HEK293T (cell line): ENCODE measurements at regions not wholly inside any gene's neighbourhood (a gene's known extent, or its start where the extent isn't known, plus 50 kb on each side); places are given as distances from the start of the nearest gene placed in this dataset.

Experiments used
- CTCF ChIA-PET: fragments of 350-600 bp; formaldehyde crosslinking; extraction: SDS; loops from one replicate; lab custom pipeline; 2021; ENCODE audit warnings: antibody characterized with exemption, inconsistent platforms; lab: Yijun Ruan, JAX
- POLR2A ChIA-PET: fragments of 350-600 bp; formaldehyde crosslinking; extraction: SDS; loops from one replicate; lab custom pipeline; 2020; ENCODE audit warnings: antibody characterized with exemption, inconsistent platforms; lab: Yijun Ruan, JAX
- DNase-seq: peaks from one replicate; pipeline ENCODE4 v3.0.0; 2012; ENCODE audit warnings: mixed read lengths; ENCODE audit errors: extremely low spot score
- ARNT ChIP-seq: fragments of 450-650 bp; IDR thresholded peaks from 2 replicates; pipeline ENCODE4 v1.6.1; 2017; ENCODE audit warnings: mild to moderate bottlenecking
- BHLHE40 ChIP-seq: fragments of 450-650 bp; IDR thresholded peaks from 2 replicates; pipeline ENCODE4 v1.6.1; 2016; ENCODE audit warnings: mild to moderate bottlenecking, moderate library complexity, borderline replicate concordance
- CTBP1 ChIP-seq: fragments of 450-650 bp; IDR thresholded peaks from 2 replicates; pipeline ENCODE4 v1.6.1; 2016; ENCODE audit warnings: borderline replicate concordance
- ELF4 ChIP-seq: fragments of 450-650 bp; IDR thresholded peaks from 2 replicates; pipeline ENCODE4 v1.6.1; 2017; ENCODE audit warnings: antibody characterized with exemption
- FOXA1 ChIP-seq: fragments of 450-650 bp; IDR thresholded peaks from 2 replicates; pipeline ENCODE4 v1.6.1; 2016; ENCODE audit warnings: mild to moderate bottlenecking
- FOXK2 ChIP-seq: fragments of 450-650 bp; IDR thresholded peaks from 2 replicates; pipeline ENCODE4 v1.6.1; 2016; ENCODE audit warnings: mild to moderate bottlenecking
- FOXM1 ChIP-seq: fragments of 450-650 bp; IDR thresholded peaks from 2 replicates; pipeline ENCODE4 v1.6.1; 2017; ENCODE audit warnings: mild to moderate bottlenecking, borderline replicate concordance
- HDGF ChIP-seq: fragments of 450-650 bp; IDR thresholded peaks from 2 replicates; pipeline ENCODE4 v1.6.1; 2017; ENCODE audit warnings: antibody characterized with exemption, borderline replicate concordance
- L3MBTL2 ChIP-seq: fragments of 450-650 bp; conservative IDR thresholded peaks from 2 replicates; pipeline ENCODE4 v1.6.1; 2016; ENCODE audit warnings: mild to moderate bottlenecking
- LEF1 ChIP-seq: fragments of 450-650 bp; IDR thresholded peaks from 2 replicates; pipeline ENCODE4 v1.6.1; 2017; ENCODE audit warnings: mild to moderate bottlenecking, borderline replicate concordance
- NFRKB ChIP-seq: fragments of 450-650 bp; IDR thresholded peaks from 2 replicates; pipeline ENCODE4 v1.6.1; 2016; ENCODE audit warnings: mild to moderate bottlenecking, moderate library complexity
- PKNOX1 ChIP-seq: fragments of 450-650 bp; IDR thresholded peaks from 2 replicates; pipeline ENCODE4 v1.6.1; 2016
- SP1 ChIP-seq: fragments of 450-650 bp; IDR thresholded peaks from 2 replicates; pipeline ENCODE4 v1.6.1; 2017
- SUZ12 ChIP-seq: fragments of 450-650 bp; IDR thresholded peaks from 2 replicates; pipeline ENCODE4 v1.6.1; 2016; ENCODE audit warnings: mild to moderate bottlenecking
- TARDBP ChIP-seq: fragments of 450-650 bp; IDR thresholded peaks from 2 replicates; pipeline ENCODE4 v1.6.1; 2016
- ZNF384 ChIP-seq: fragments of 450-650 bp; IDR thresholded peaks from 2 replicates; pipeline ENCODE4 v1.6.1; 2016

GRCh38 chr2:234269769-234270204 is 219.3 kb downstream of the SPP2 start:
- POLR2A ChIA-PET: no interaction called here
- TF ChIP-seq SUZ12: no peak
- TF ChIP-seq FOXM1: no peak
- no peak for TF ChIP-seq BHLHE40
- CTCF ChIA-PET: interaction anchor here (0.5 kb wide), 1 partner anchor 132 kb away, joined by 4 read pairs; no protein-coding TSS in a partner anchor
- no peak for DNase-seq

GRCh38 chr2:234267534-234267933 is 217.0 kb downstream of the SPP2 start:
- ChIA-PET CTCF (no interaction called here), POLR2A (no interaction called here)
- no peak for DNase-seq
- TF ChIP-seq PKNOX1 (no peak), TARDBP (no peak), ZNF384 (no peak), NFRKB (no peak)

GRCh38 chr2:234266952-234267351 is 216.4 kb downstream of the SPP2 start:
- TF ChIP-seq SUZ12 (no peak), FOXK2 (no peak), BHLHE40 (no peak), HDGF (no peak), ZNF384 (no peak), ARNT (no peak), NFRKB (no peak), FOXA1 (no peak), TARDBP (no peak), PKNOX1 (no peak), LEF1 (no peak)
- DNase-seq: no peak
- ChIA-PET POLR2A (no interaction called here), CTCF (no interaction called here)

GRCh38 chr2:234265206-234265605 is 214.7 kb downstream of the SPP2 start:
- CTCF ChIA-PET: no interaction called here
- TF ChIP-seq SUZ12: no peak
- no peak for TF ChIP-seq FOXM1
- no peak for TF ChIP-seq HDGF
- no peak for TF ChIP-seq ZNF384
- no peak for TF ChIP-seq FOXK2
- TF ChIP-seq NFRKB: no peak
- no peak for TF ChIP-seq L3MBTL2
- POLR2A ChIA-PET: no interaction called here
- no peak for DNase-seq

- CTCF ChIA-PET: no interaction called here
- TF ChIP-seq ELF4 (no peak), SUZ12 (no peak), FOXM1 (no peak), CTBP1 (no peak), FOXK2 (no peak)
Measured at GRCh38 chr2:234261736-234262135, 211.2 kb downstream of the SPP2 start.

GRCh38 chr2:234259440-234259839 is 208.9 kb downstream of the SPP2 start:
- no peak for DNase-seq
- POLR2A ChIA-PET: no interaction called here
- TF ChIP-seq TARDBP: no peak
- TF ChIP-seq SP1: no peak
- no peak for TF ChIP-seq HDGF
- TF ChIP-seq L3MBTL2: no peak
- no peak for TF ChIP-seq SUZ12
- CTCF ChIA-PET: no interaction called here

More at GRCh38 chr2:234261736-234262135, 211.2 kb downstream of the SPP2 start:
- DNase-seq: no peak
- POLR2A ChIA-PET: no interaction called here

- CTCF ChIA-PET: interaction anchor here (0.6 kb wide), 1 partner anchor 80 kb away, joined by 3 read pairs; no protein-coding TSS in a partner anchor
- TF ChIP-seq ELF4 (no peak), ARNT (no peak), SUZ12 (no peak), L3MBTL2 (no peak), LEF1 (no peak), FOXK2 (no peak)
- DNase-seq: no peak
- POLR2A ChIA-PET: interaction anchor here (1.0 kb wide), 1 partner anchor 238 kb away, joined by 3 read pairs; the partner anchor contains the start of gene ARL4C
Measured at GRCh38 chr2:234258562-234259141, 208.2 kb downstream of the SPP2 start.

- peak; percentile 28 for DNase-seq
- POLR2A ChIA-PET: interaction anchor here (1.0 kb wide), 1 partner anchor 239 kb away, joined by 3 read pairs; the partner anchor contains the start of gene ARL4C
- TF ChIP-seq ZNF384: no peak
- no peak for TF ChIP-seq FOXA1
- TF ChIP-seq NFRKB: no peak
- no peak for TF ChIP-seq PKNOX1
- TF ChIP-seq ELF4: no peak
- CTCF ChIA-PET: interaction anchor here (0.6 kb wide), 1 partner anchor 79 kb away, joined by 3 read pairs; no protein-coding TSS in a partner anchor
Measured at GRCh38 chr2:234257859-234258561, 207.5 kb downstream of the SPP2 start.
